Endodermal cell (in vitro differentiated cells): ENCODE measurements at regions not wholly inside any gene's neighbourhood (a gene's known extent, or its start where the extent isn't known, plus 50 kb on each side); places are given as distances from the start of the nearest gene placed in this dataset.
A peak's percentile ranks its signal among the peaks of the same experiment; 100 is the strongest.

Experiments used
- DNase-seq: peaks from one replicate; pipeline ENCODE4 v3.0.0-alpha.2; 2017
- H3K27ac ChIP-seq: 2 replicates; pipeline ENCODE4 v1.5.1; 2013; ENCODE audit warnings: mild to moderate bottlenecking, low read depth, low read length, moderate library complexity
- H3K27me3 ChIP-seq: 2 replicates; pipeline ENCODE4 v1.6.1; 2013; ENCODE audit warnings: mild to moderate bottlenecking, low read length, moderate library complexity; ENCODE audit not compliant: insufficient read depth, control insufficient read depth, poor library complexity, severe bottlenecking
- H3K36me3 ChIP-seq: 2 replicates; pipeline ENCODE4 v1.7.0; 2013; ENCODE audit warnings: mild to moderate bottlenecking, low read length, moderate library complexity; ENCODE audit not compliant: control insufficient read depth, insufficient read depth
- H3K4me1 ChIP-seq: one replicate; pipeline ENCODE4 v1.7.0; 2013; ENCODE audit warnings: low read length; ENCODE audit not compliant: control insufficient read depth, insufficient read depth
- H3K4me3 ChIP-seq: 2 replicates; pipeline ENCODE4 v1.5.1; 2013; ENCODE audit warnings: mild to moderate bottlenecking, low read length, moderate library complexity
- H3K9ac ChIP-seq: 2 replicates; pipeline ENCODE4 v1.6.1; 2013; ENCODE audit warnings: mild to moderate bottlenecking, low read length, moderate library complexity; ENCODE audit not compliant: poor library complexity, severe bottlenecking; ENCODE audit errors: extremely low read depth
- H3K9me3 ChIP-seq: 2 replicates; pipeline ENCODE4 v1.6.1; 2013; ENCODE audit warnings: mild to moderate bottlenecking, low read length, moderate library complexity; ENCODE audit not compliant: control insufficient read depth
- H3K27ac Mint-ChIP-seq: 2 replicates; pipeline ENCODE4 v1.8.0; 2020; ENCODE audit warnings: mixed read lengths
- H3K27me3 Mint-ChIP-seq: 2 replicates; pipeline ENCODE4 v1.8.0; 2021; ENCODE audit warnings: mild to moderate bottlenecking, mixed read lengths; ENCODE audit not compliant: insufficient read depth
- H3K36me3 Mint-ChIP-seq: 2 replicates; pipeline ENCODE4 v1.8.0; 2020; ENCODE audit warnings: low read depth, mixed read lengths
- H3K4me1 Mint-ChIP-seq: 2 replicates; pipeline ENCODE4 v1.8.0; 2020; ENCODE audit warnings: mixed read lengths
- H3K4me3 Mint-ChIP-seq: 2 replicates; pipeline ENCODE4 v1.8.0; 2020; ENCODE audit warnings: mild to moderate bottlenecking, moderate library complexity, mixed read lengths
- H3K9me3 Mint-ChIP-seq: 2 replicates; pipeline ENCODE4 v1.8.0; 2020; ENCODE audit warnings: mild to moderate bottlenecking, mixed read lengths
- CTCF ChIP-seq: fragments of 200-600 bp; sonication (generic); conservative IDR thresholded peaks from 2 replicates; pipeline ENCODE4 v1.5.0; 2021; ENCODE audit warnings: antibody characterized with exemption, mild to moderate bottlenecking
- WGBS, 2 experiments: methylation state at CpG; one replicate each; pipeline versions ENCODE4 v1.1.5 to v1.1.7; 2013; ENCODE audit warnings: missing lambda C conversion rate in 2 of 2, mixed read lengths in 1 of 2; ENCODE audit not compliant: insufficient coverage in 1 of 2, insufficient read length in 1 of 2; 5-methylcytosine and 5-hydroxymethylcytosine counted together

DNA sequence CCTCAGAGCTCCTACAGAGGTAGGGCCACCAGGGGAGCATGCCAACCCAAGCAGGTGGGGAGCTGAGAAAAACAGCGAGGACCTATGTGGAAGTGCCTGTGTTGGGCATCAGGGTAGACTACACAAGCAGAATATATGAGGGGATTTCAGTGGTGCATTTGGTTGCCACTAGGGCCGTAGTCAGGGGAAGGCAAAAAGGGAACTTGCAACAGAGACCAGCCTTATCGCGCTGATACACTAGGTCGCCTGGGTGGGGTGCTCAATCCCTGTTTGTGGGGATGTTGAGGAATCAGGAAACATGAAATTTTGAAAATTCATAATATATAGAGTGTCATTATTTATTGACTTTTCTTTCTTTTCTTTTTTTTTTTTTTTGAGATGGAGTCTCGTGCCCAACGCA is 370.9 kb upstream of the PRR16 start:
- Histone ChIP-seq H3K27me3 (no peaks in the 10 kb centered on the region), H3K4me1 (no peaks in the 10 kb centered on the region), H3K36me3 (no peaks in the 10 kb centered on the region), H3K4me3 (no peak overlapping the region), H3K27ac (no peak overlapping the region), H3K9me3 (no peaks in the 10 kb centered on the region), H3K9ac (no peak overlapping the region)
- TF ChIP-seq CTCF = peak; percentile 50
- Mint-ChIP-seq H3K9me3 (no peaks in the 10 kb centered on the region), H3K36me3 (no peaks in the 10 kb centered on the region), H3K27me3 (no peaks in the 10 kb centered on the region), H3K27ac (no peak overlapping the region), H3K4me3 (no peak overlapping the region), H3K4me1 (peaks cover 3% of the 10 kb centered on the region)
- peak; percentile 54 for DNase-seq
- WGBS, 2 experiments = 94 to 100% methylated on average over 2 to 7 of the region's 7 CpGs

DNA sequence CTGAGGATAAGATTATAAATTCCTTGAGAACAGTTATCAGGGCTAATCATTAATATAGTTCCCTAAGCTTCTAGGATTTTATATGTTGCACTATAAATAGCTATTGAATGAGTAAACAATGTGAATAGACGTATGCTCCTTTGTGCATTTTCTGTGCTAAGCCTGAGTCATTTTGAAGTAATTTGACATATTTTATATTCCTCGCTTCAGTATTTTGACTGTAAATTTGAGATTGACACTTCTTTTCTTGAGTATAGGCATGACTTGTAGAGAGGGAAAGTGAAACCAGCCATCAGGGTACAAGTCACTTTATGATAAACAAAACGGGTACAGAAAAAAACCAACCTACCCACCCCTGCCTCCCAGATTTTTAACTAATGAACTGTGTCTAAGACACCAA is 367.7 kb upstream of the PRR16 start:
- no peak overlapping the region for H3K9ac ChIP-seq
- no peaks in the 10 kb centered on the region for H3K9me3 Mint-ChIP-seq
- WGBS, 2 experiments = 88 to 95% methylated on average over 2 to 3 of the region's 3 CpGs
- H3K4me3 ChIP-seq = no peak overlapping the region
- no peaks in the 10 kb centered on the region for H3K27me3 Mint-ChIP-seq
- no peaks in the 10 kb centered on the region for H3K4me1 ChIP-seq
- no peaks in the 10 kb centered on the region for H3K9me3 ChIP-seq
- no peak overlapping the region for H3K27ac ChIP-seq
- H3K4me1 Mint-ChIP-seq = peaks cover 3% of the 10 kb centered on the region
- H3K27ac Mint-ChIP-seq = no peak overlapping the region
- no peak for DNase-seq
- no peak for TF ChIP-seq CTCF
- no peak overlapping the region for H3K4me3 Mint-ChIP-seq
- no peaks in the 10 kb centered on the region for H3K36me3 ChIP-seq
- no peaks in the 10 kb centered on the region for H3K27me3 ChIP-seq
- H3K36me3 Mint-ChIP-seq = no peaks in the 10 kb centered on the region

DNA sequence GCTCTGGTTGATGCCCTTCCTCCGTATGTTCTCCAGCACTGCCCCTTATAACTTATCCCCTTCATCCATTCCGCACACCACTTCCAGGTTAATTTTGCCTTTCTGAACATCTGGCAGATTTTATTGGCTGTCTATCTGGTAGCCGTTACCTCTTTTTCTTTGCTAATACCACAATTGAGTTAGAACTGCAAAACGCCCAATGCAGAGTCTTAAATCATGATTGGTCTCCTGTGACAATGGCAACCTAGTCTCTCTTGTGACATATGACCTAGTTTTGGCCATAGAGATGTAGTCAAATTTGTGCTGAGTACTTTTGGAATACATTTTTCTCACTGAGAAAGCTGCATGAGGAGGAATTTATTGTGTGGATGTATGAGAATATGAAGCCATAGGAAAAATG is 365.7 kb upstream of the PRR16 start:
- no peaks in the 10 kb centered on the region for H3K36me3 Mint-ChIP-seq
- H3K4me1 Mint-ChIP-seq = peaks cover 3% of the 10 kb centered on the region
- no peaks in the 10 kb centered on the region for H3K36me3 ChIP-seq
- no peak overlapping the region for H3K4me3 ChIP-seq
- no peaks in the 10 kb centered on the region for H3K27me3 ChIP-seq
- WGBS, 2 experiments = 91 to 100% methylated on average over 4 of the region's 4 CpGs
- H3K27ac ChIP-seq = no peak overlapping the region
- H3K4me1 ChIP-seq = no peaks in the 10 kb centered on the region
- no peaks in the 10 kb centered on the region for H3K27me3 Mint-ChIP-seq
- H3K9me3 Mint-ChIP-seq = no peaks in the 10 kb centered on the region
- H3K27ac Mint-ChIP-seq = no peak overlapping the region
- no peaks in the 10 kb centered on the region for H3K9me3 ChIP-seq
- H3K9ac ChIP-seq = no peak overlapping the region
- no peak for TF ChIP-seq CTCF
- DNase-seq = no peak
- no peak overlapping the region for H3K4me3 Mint-ChIP-seq
